Activated T-helper 17 cell treated with anti-CD3 and anti-CD28 coated beads, Interleukin-2, amount 50 U/mL, for 72 hours (primary cell): ENCODE measurements at regions not wholly inside any gene's neighbourhood (a gene's known extent, or its start where the extent isn't known, plus 50 kb on each side); places are given as distances from the start of the nearest gene placed in this dataset.

ENCODE experiments used
- ATAC-seq: fragments of 150-1000 bp; cut with Tn5 transposase; replicated peaks from 2 replicates; pipeline ENCODE4 v1.10.0; 2021; ENCODE audit warnings: mild to moderate bottlenecking, moderate library complexity
- H3K27ac Mint-ChIP-seq: one replicate; pipeline ENCODE4 v1.8.0; 2022; ENCODE audit warnings: mixed read lengths
- H3K27me3 Mint-ChIP-seq: one replicate; pipeline ENCODE4 v1.8.0; 2022; ENCODE audit warnings: mixed read lengths
- H3K36me3 Mint-ChIP-seq: one replicate; pipeline ENCODE4 v1.8.0; 2022; ENCODE audit warnings: low read depth, mild to moderate bottlenecking, mixed read lengths
- H3K4me1 Mint-ChIP-seq: one replicate; pipeline ENCODE4 v1.8.0; 2022; ENCODE audit warnings: mixed read lengths
- H3K4me3 Mint-ChIP-seq: one replicate; pipeline ENCODE4 v1.8.0; 2022; ENCODE audit warnings: mild to moderate bottlenecking, mixed read lengths
- H3K9me3 Mint-ChIP-seq: one replicate; pipeline ENCODE4 v1.8.0; 2022; ENCODE audit warnings: mixed read lengths

- Mint-ChIP-seq H3K4me3 (no peak overlapping the region), H3K27me3 (no peaks in the 10 kb centered on the region), H3K9me3 (peaks cover 13% of the 10 kb centered on the region), H3K4me1 (no peaks in the 10 kb centered on the region), H3K36me3 (no peaks in the 10 kb centered on the region), H3K27ac (no peak overlapping the region)
- ATAC-seq = no peak
These were observed 529.1 kb upstream of the POM121L12 start for GRCh38 chr7:52506325-52506724.

GRCh38 chr7:52504561-52504960 is 530.9 kb upstream of the POM121L12 start:
- no peaks in the 10 kb centered on the region for H3K4me1 Mint-ChIP-seq
- H3K4me3 Mint-ChIP-seq = no peak overlapping the region
- no peaks in the 10 kb centered on the region for H3K36me3 Mint-ChIP-seq
- ATAC-seq = no peak
- peaks cover 13% of the 10 kb centered on the region for H3K9me3 Mint-ChIP-seq
- H3K27ac Mint-ChIP-seq = no peak overlapping the region
- H3K27me3 Mint-ChIP-seq = no peaks in the 10 kb centered on the region

GRCh38 chr7:52502281-52502680 is 533.2 kb upstream of the POM121L12 start:
- no peak for ATAC-seq
- Mint-ChIP-seq H3K4me1 (no peaks in the 10 kb centered on the region), H3K4me3 (no peak overlapping the region), H3K36me3 (no peaks in the 10 kb centered on the region), H3K27ac (no peak overlapping the region), H3K9me3 (peaks cover 4% of the 10 kb centered on the region), H3K27me3 (no peaks in the 10 kb centered on the region)

- H3K9me3 Mint-ChIP-seq = peaks cover 4% of the 10 kb centered on the region
- ATAC-seq = no peak
These were observed 533.7 kb upstream of the POM121L12 start for GRCh38 chr7:52501696-52502095.

GRCh38 chr7:52500841-52501240 is 534.6 kb upstream of the POM121L12 start:
- Mint-ChIP-seq H3K4me3 (no peak overlapping the region), H3K36me3 (no peaks in the 10 kb centered on the region), H3K9me3 (peaks cover 4% of the 10 kb centered on the region), H3K27ac (no peak overlapping the region), H3K4me1 (no peaks in the 10 kb centered on the region), H3K27me3 (no peaks in the 10 kb centered on the region)
- no peak for ATAC-seq

More at GRCh38 chr7:52501696-52502095, 533.7 kb upstream of the POM121L12 start:
- no peak overlapping the region for H3K4me3 Mint-ChIP-seq
- no peaks in the 10 kb centered on the region for H3K4me1 Mint-ChIP-seq
- H3K27me3 Mint-ChIP-seq = no peaks in the 10 kb centered on the region
- no peaks in the 10 kb centered on the region for H3K36me3 Mint-ChIP-seq
- H3K27ac Mint-ChIP-seq = no peak overlapping the region

GRCh38 chr7:52498366-52498765 is 537.1 kb upstream of the POM121L12 start:
- Mint-ChIP-seq H3K4me1 (no peaks in the 10 kb centered on the region), H3K36me3 (no peaks in the 10 kb centered on the region), H3K9me3 (no peaks in the 10 kb centered on the region), H3K4me3 (no peak overlapping the region), H3K27me3 (no peaks in the 10 kb centered on the region), H3K27ac (no peak overlapping the region)
- no peak for ATAC-seq

- ATAC-seq = no peak
- Mint-ChIP-seq H3K36me3 (no peaks in the 10 kb centered on the region), H3K27me3 (no peaks in the 10 kb centered on the region)
These were observed 549.2 kb upstream of the POM121L12 start for GRCh38 chr7:52486267-52486666.

GRCh38 chr7:52482076-52482475 is 553.4 kb upstream of the POM121L12 start:
- no peak overlapping the region for H3K4me3 Mint-ChIP-seq
- ATAC-seq = no peak
- H3K9me3 Mint-ChIP-seq = peaks cover 16% of the 10 kb centered on the region
- H3K36me3 Mint-ChIP-seq = no peaks in the 10 kb centered on the region
- no peak overlapping the region for H3K27ac Mint-ChIP-seq
- no peaks in the 10 kb centered on the region for H3K27me3 Mint-ChIP-seq
- no peaks in the 10 kb centered on the region for H3K4me1 Mint-ChIP-seq

More at GRCh38 chr7:52486267-52486666, 549.2 kb upstream of the POM121L12 start:
- Mint-ChIP-seq H3K9me3 (peaks cover 20% of the 10 kb centered on the region), H3K4me3 (no peak overlapping the region), H3K4me1 (no peaks in the 10 kb centered on the region), H3K27ac (no peak overlapping the region)

- Mint-ChIP-seq H3K4me3 (no peak overlapping the region), H3K9me3 (peaks cover 16% of the 10 kb centered on the region), H3K27ac (no peak overlapping the region), H3K36me3 (no peaks in the 10 kb centered on the region), H3K4me1 (no peaks in the 10 kb centered on the region), H3K27me3 (no peaks in the 10 kb centered on the region)
- ATAC-seq = no peak
These were observed 553.9 kb upstream of the POM121L12 start for GRCh38 chr7:52481571-52481970.

- Mint-ChIP-seq H3K4me1 (no peaks in the 10 kb centered on the region), H3K36me3 (no peaks in the 10 kb centered on the region), H3K9me3 (peaks cover 14% of the 10 kb centered on the region), H3K4me3 (no peak overlapping the region), H3K27ac (no peak overlapping the region), H3K27me3 (no peaks in the 10 kb centered on the region)
- ATAC-seq = no peak
These were observed 555.4 kb upstream of the POM121L12 start for GRCh38 chr7:52479990-52480389.

GRCh38 chr7:52475001-52475582 is 560.3 kb upstream of the POM121L12 start:
- Mint-ChIP-seq H3K36me3 (no peaks in the 10 kb centered on the region), H3K9me3 (peaks cover 28% of the 10 kb centered on the region), H3K4me1 (no peaks in the 10 kb centered on the region), H3K27me3 (no peaks in the 10 kb centered on the region), H3K4me3 (no peak overlapping the region), H3K27ac (no peak overlapping the region)
- no peak for ATAC-seq

- Mint-ChIP-seq H3K9me3 (peaks cover 37% of the 10 kb centered on the region), H3K27ac (no peak overlapping the region), H3K4me1 (no peaks in the 10 kb centered on the region), H3K27me3 (no peaks in the 10 kb centered on the region), H3K36me3 (no peaks in the 10 kb centered on the region), H3K4me3 (no peak overlapping the region)
- no peak for ATAC-seq
These were observed 561.7 kb upstream of the POM121L12 start for GRCh38 chr7:52473756-52474155.

GRCh38 chr7:52472006-52472620 is 563.3 kb upstream of the POM121L12 start:
- Mint-ChIP-seq H3K9me3 (peaks cover 33% of the 10 kb centered on the region), H3K4me3 (no peak overlapping the region), H3K27me3 (no peaks in the 10 kb centered on the region), H3K27ac (no peak overlapping the region), H3K4me1 (no peaks in the 10 kb centered on the region), H3K36me3 (no peaks in the 10 kb centered on the region)
- ATAC-seq = no peak

- peaks cover 15% of the 10 kb centered on the region for H3K9me3 Mint-ChIP-seq
- no peak for ATAC-seq
- no peak overlapping the region for H3K4me3 Mint-ChIP-seq
- H3K27me3 Mint-ChIP-seq = no peaks in the 10 kb centered on the region
- no peak overlapping the region for H3K27ac Mint-ChIP-seq
- no peaks in the 10 kb centered on the region for H3K4me1 Mint-ChIP-seq
- no peaks in the 10 kb centered on the region for H3K36me3 Mint-ChIP-seq
These were observed 570.2 kb upstream of the POM121L12 start for GRCh38 chr7:52465216-52465615.

- no peak for ATAC-seq
- Mint-ChIP-seq H3K27ac (no peak overlapping the region), H3K36me3 (no peaks in the 10 kb centered on the region), H3K4me1 (no peaks in the 10 kb centered on the region), H3K9me3 (peaks cover 10% of the 10 kb centered on the region), H3K27me3 (no peaks in the 10 kb centered on the region), H3K4me3 (no peak overlapping the region)
These were observed 572.1 kb upstream of the POM121L12 start for GRCh38 chr7:52463341-52463740.
